ENCODE measurements at regions not wholly inside any gene's neighbourhood (a gene's known extent, or its start where the extent isn't known, plus 50 kb on each side); places are given as distances from the start of the nearest gene placed in this dataset.
"Not testable (repeated sequence)": the region's sequence is repeated elsewhere in the genome, so short reads cannot be mapped to it uniquely, and the experiment has no call there.

DNA sequence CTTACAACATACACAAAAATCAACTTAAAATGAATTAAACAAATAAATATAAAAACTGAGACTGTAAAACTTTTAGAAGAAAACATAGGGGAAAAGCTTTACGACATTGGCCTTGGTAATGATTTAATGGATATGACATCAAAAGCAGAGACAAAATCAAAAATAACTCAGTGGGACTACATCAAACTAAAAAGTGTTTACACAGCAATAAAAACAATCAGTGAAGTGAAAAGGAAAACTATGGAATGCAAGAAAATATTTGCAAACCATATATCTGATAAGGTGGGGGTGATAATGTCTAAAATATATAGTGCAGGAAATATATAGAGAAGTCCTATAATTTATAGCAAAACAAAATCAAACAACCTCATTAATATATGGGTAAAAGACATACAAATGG is 364.4 kb upstream of the INTU start:
- TF ChIP-seq CTCF (IDR thresholded peaks at IDR 0.05; ENCODE audit: unreplicated experiment) = no peak
- Mint-ChIP-seq H3K4me1 (ENCODE audit: unreplicated experiment) (no peaks in the 10 kb centered on the region), H3K9me3 (ENCODE audit: unreplicated experiment) (no peaks in the 10 kb centered on the region), H3K27ac (ENCODE audit: unreplicated experiment) (no peak overlapping the region), H3K27me3 (ENCODE audit: unreplicated experiment) (no peaks in the 10 kb centered on the region), H3K4me3 (ENCODE audit: unreplicated experiment) (no peak overlapping the region), H3K36me3 (ENCODE audit: low read depth, unreplicated experiment) (no peaks in the 10 kb centered on the region)
- no peak for DNase-seq (ENCODE audit: low spot score)

DNA sequence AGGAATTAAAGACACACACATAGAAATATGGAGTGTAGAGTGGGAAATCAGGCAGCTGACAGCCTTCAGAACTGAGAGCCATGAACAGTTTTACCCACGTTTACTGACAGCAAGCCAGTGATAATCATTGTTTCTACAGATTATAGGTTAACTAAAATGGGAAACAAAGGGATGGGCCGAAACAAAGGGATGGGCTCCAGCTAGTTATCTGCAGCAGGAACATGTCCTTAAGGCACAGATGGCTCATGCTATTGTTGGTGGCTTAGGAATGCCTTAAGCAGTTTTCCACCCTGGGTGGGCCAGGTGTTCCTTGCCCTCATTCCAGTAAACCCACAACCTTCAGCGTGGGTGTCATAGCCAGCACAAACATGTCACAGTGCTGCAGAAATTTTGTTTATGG is 355.7 kb upstream of the INTU start:
- not testable (repeated sequence) for H3K4me3 Mint-ChIP-seq (ENCODE audit: unreplicated experiment); H3K4me1 Mint-ChIP-seq (ENCODE audit: unreplicated experiment)

DNA sequence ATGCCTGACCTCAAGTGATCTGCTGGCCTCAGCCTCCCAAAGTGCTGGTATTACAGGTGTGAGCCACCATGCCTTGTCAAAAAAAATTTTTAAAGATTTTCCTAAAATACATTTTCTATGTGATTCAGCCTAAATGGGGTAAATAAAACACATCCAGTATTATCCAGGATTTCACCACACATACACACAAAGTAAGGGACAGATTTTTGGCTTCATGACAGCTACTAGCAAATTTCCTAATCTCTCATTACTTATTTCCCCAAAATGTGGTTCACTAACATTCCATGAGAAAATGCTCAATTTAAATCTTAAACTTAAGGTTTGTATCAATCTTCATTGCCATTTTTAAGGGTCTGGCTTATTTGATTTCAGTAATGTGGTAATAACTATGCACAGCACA is 348.5 kb upstream of the INTU start:
- DNase-seq (ENCODE audit: low spot score) = no peak
- no peak for TF ChIP-seq CTCF (IDR thresholded peaks at IDR 0.05; ENCODE audit: unreplicated experiment)
- Mint-ChIP-seq H3K27me3 (ENCODE audit: unreplicated experiment) (no peaks in the 10 kb centered on the region), H3K27ac (ENCODE audit: unreplicated experiment) (no peak overlapping the region), H3K4me3 (ENCODE audit: unreplicated experiment) (no peak overlapping the region), H3K9me3 (ENCODE audit: unreplicated experiment) (no peaks in the 10 kb centered on the region), H3K36me3 (ENCODE audit: low read depth, unreplicated experiment) (no peaks in the 10 kb centered on the region), H3K4me1 (ENCODE audit: unreplicated experiment) (no peaks in the 10 kb centered on the region)

More for the DNA sequence above, 355.7 kb upstream of the INTU start:
- H3K27ac Mint-ChIP-seq (ENCODE audit: unreplicated experiment); H3K9me3 Mint-ChIP-seq (ENCODE audit: unreplicated experiment); DNase-seq (ENCODE audit: low spot score); H3K27me3 Mint-ChIP-seq (ENCODE audit: unreplicated experiment); H3K36me3 Mint-ChIP-seq (ENCODE audit: low read depth, unreplicated experiment): not testable (repeated sequence)

DNA sequence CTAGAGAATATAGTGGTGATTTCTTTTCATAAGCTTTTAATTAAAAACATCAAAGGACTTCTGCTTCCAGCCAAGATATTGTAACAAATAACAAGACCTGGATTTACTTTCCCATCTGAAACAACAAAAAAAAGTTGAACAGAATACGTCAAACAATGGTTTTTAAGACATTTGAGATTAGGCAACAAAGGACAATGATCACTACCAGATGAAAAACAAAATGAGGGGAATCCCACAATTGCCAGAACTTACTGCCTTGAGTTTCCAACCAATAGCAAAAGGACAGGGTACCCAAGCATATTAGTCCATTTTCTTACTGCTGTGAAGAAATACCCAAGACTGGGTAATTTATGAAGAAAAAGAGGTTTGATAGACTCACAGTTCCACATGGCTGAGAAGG is 341.4 kb upstream of the INTU start:
- no peak for DNase-seq (ENCODE audit: low spot score)
- H3K27ac Mint-ChIP-seq (ENCODE audit: unreplicated experiment) = no peak overlapping the region
- no peak overlapping the region for H3K4me3 Mint-ChIP-seq (ENCODE audit: unreplicated experiment)
- H3K9me3 Mint-ChIP-seq (ENCODE audit: unreplicated experiment) = peaks cover 9% of the 10 kb centered on the region
- no peaks in the 10 kb centered on the region for H3K4me1 Mint-ChIP-seq (ENCODE audit: unreplicated experiment)
- H3K36me3 Mint-ChIP-seq (ENCODE audit: low read depth, unreplicated experiment) = peaks cover 5% of the 10 kb centered on the region
- no peak for TF ChIP-seq CTCF (IDR thresholded peaks at IDR 0.05; ENCODE audit: unreplicated experiment)
- peaks cover 1% of the 10 kb centered on the region for H3K27me3 Mint-ChIP-seq (ENCODE audit: unreplicated experiment)

DNA sequence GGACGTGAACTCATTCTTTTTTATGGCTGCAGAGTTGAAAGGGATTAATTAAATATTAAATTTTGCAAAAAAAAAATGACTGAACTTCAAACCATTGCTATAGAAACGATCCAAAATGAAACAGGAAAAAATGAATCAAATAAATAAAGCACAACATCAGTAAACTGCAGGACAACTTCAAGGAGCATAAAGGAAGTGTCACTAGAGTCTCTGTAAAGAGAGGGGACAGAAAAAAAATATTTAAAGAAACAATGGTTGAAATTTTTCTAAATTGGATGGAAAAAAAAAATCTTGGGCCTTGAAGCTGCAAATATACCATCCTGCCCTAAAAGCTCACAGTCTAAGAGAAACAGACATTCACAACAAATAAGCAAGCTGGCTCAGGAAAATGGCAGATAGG is 339.3 kb upstream of the INTU start:
- DNase-seq (ENCODE audit: low spot score) = no peak
- no peak overlapping the region for H3K4me3 Mint-ChIP-seq (ENCODE audit: unreplicated experiment)
- no peak for TF ChIP-seq CTCF (IDR thresholded peaks at IDR 0.05; ENCODE audit: unreplicated experiment)
- no peaks in the 10 kb centered on the region for H3K4me1 Mint-ChIP-seq (ENCODE audit: unreplicated experiment)
- peaks cover 8% of the 10 kb centered on the region for H3K36me3 Mint-ChIP-seq (ENCODE audit: low read depth, unreplicated experiment)
- H3K27me3 Mint-ChIP-seq (ENCODE audit: unreplicated experiment) = peaks cover 1% of the 10 kb centered on the region
- H3K9me3 Mint-ChIP-seq (ENCODE audit: unreplicated experiment) = peaks cover 14% of the 10 kb centered on the region
- H3K27ac Mint-ChIP-seq (ENCODE audit: unreplicated experiment) = no peak overlapping the region

- H3K4me1 Mint-ChIP-seq (ENCODE audit: unreplicated experiment) = no peaks in the 10 kb centered on the region
- TF ChIP-seq CTCF (IDR thresholded peaks at IDR 0.05; ENCODE audit: unreplicated experiment) = no peak
- H3K9me3 Mint-ChIP-seq (ENCODE audit: unreplicated experiment) = no peaks in the 10 kb centered on the region
- peaks cover 2% of the 10 kb centered on the region for H3K27me3 Mint-ChIP-seq (ENCODE audit: unreplicated experiment)
- H3K27ac Mint-ChIP-seq (ENCODE audit: unreplicated experiment) = no peak overlapping the region
- DNase-seq (ENCODE audit: low spot score) = no peak
- H3K36me3 Mint-ChIP-seq (ENCODE audit: low read depth, unreplicated experiment) = no peaks in the 10 kb centered on the region
- no peak overlapping the region for H3K4me3 Mint-ChIP-seq (ENCODE audit: unreplicated experiment)
Observed at GRCh38 chr4:127304356-127304755, 328.4 kb upstream of the INTU start.
